Stomach (tissue), 8 donors: ENCODE measurements at regions not wholly inside any gene's neighbourhood (a gene's known extent, or its start where the extent isn't known, plus 50 kb on each side); places are given as distances from the start of the nearest gene placed in this dataset.
"Not testable (repeated sequence)": the region's sequence is repeated elsewhere in the genome, so short reads cannot be mapped to it uniquely, and the experiment has no call there.

ENCODE experiments used
- DNase-seq, 2 donors: peaks; one replicate each; pipeline versions ENCODE4 v3.0.0 to v3.0.0-alpha.2; 2013 to 2019
- H3K27ac ChIP-seq, 5 donors: fragments of 200-600 bp in 4 of 5; sonication (generic) in 4 of 5; one replicate each; pipeline ENCODE4 v1.5.1; 2013 to 2019; ENCODE audit warnings: mild to moderate bottlenecking in 1 of 5, moderate library complexity in 1 of 5
- H3K27me3 ChIP-seq, 3 donors: fragments of 200-600 bp; sonication (generic); one replicate each; pipeline ENCODE4 v1.5.1; 2017 to 2019; ENCODE audit warnings: mixed run types in 1 of 3
- H3K36me3 ChIP-seq, 4 donors: fragments of 200-600 bp; sonication (generic); 1 replicate in 3 of 4; 2 replicates in 1 of 4; pipeline ENCODE4 v1.5.1; 2016 to 2019
- H3K4me1 ChIP-seq, 4 donors: fragments of 200-600 bp; sonication (generic); one replicate each; pipeline ENCODE4 v1.5.1; 2016 to 2019
- H3K4me3 ChIP-seq, 4 donors: fragments of 200-600 bp; sonication (generic) in 3 of 4; one replicate each; pipeline ENCODE4 v1.5.1; 2016 to 2019; ENCODE audit warnings: mild to moderate bottlenecking in 1 of 4
- H3K9me3 ChIP-seq, 4 donors: fragments of 200-600 bp; sonication (generic); one replicate each; pipeline ENCODE4 v1.5.1; 2016 to 2019
- CTCF ChIP-seq, 7 experiments: fragments of 450-650 bp in 4 of 7; fragments of 200-600 bp in 3 of 7; sonication (generic) in 3 of 7; IDR thresholded peaks; one replicate each; pipeline ENCODE4 v1.5.1; 2016 to 2019; ENCODE audit warnings: antibody characterized with exemption in 7 of 7, control low read depth in 2 of 7, mild to moderate bottlenecking in 1 of 7
- EP300 ChIP-seq: sonication (generic); formaldehyde crosslinking; IDR thresholded peaks from one replicate; pipeline ENCODE4 v1.6.1; 2017; ENCODE audit warnings: antibody characterized with exemption
- POLR2A ChIP-seq, 4 donors: fragments of 450-650 bp; IDR thresholded peaks; one replicate each; pipeline ENCODE4 v1.6.1; 2016; ENCODE audit warnings: antibody characterized with exemption in 4 of 4, control low read depth in 2 of 4, mild to moderate bottlenecking in 1 of 4, moderate library complexity in 1 of 4
- POLR2AphosphoS5 ChIP-seq, 3 donors: sonication (generic); formaldehyde crosslinking; IDR thresholded peaks; one replicate each; pipeline ENCODE4 v1.6.1; 2016; ENCODE audit warnings: antibody characterized with exemption in 3 of 3
- WGBS, 5 donors: extraction: QIAGEN DNeasy Blood & Tissue Kit in 3 of 5; methylation state at CpG; one replicate each; pipeline versions ENCODE4 v1.1.5 to v1.1.7; 2013 to 2018; 5-methylcytosine and 5-hydroxymethylcytosine counted together
- intact Hi-C: fragments of 100-400 bp; cut with DNase I; formaldehyde crosslinking; loops from one replicate; pipeline ENCODE4 v1.15.1; 2023; ENCODE audit warnings: low total_unique reads
- donor health status: healthy with polysubstance abuse.
- donor health status: Bipolar disorder and iron deficiency.
- donor health status: healthy.

- Histone ChIP-seq H3K36me3 (no peaks in the 10 kb centered on the region), H3K4me3 (no peak overlapping the region), H3K27ac (no peak overlapping the region), H3K4me1 (no peaks in the 10 kb centered on the region), H3K27me3 (no peaks in the 10 kb centered on the region), H3K9me3 (no peaks in the 10 kb centered on the region)
- no peak for TF ChIP-seq CTCF (IDR thresholded peaks at IDR 0.05)
- TF ChIP-seq POLR2A (IDR thresholded peaks at IDR 0.05): no peak
- TF ChIP-seq POLR2AphosphoS5 (IDR thresholded peaks at IDR 0.05): no peak
- no peak for TF ChIP-seq EP300
- DNase-seq: no peak
- intact Hi-C loops: no loop called here
These were observed 71.3 kb upstream of the IVNS1ABP start for GRCh38 chr1:185388346-185388745.

- Histone ChIP-seq H3K4me3 (no peak overlapping the region), H3K36me3 (no peaks in the 10 kb centered on the region), H3K4me1 (no peaks in the 10 kb centered on the region), H3K9me3 (no peaks in the 10 kb centered on the region), H3K27me3 (no peaks in the 10 kb centered on the region), H3K27ac (no peak overlapping the region)
- TF ChIP-seq POLR2A (IDR thresholded peaks at IDR 0.05): no peak
- no peak for TF ChIP-seq CTCF (IDR thresholded peaks at IDR 0.05)
- TF ChIP-seq EP300: no peak
- no peak for TF ChIP-seq POLR2AphosphoS5 (IDR thresholded peaks at IDR 0.05)
- WGBS, 5 donors: 92 to 98% (median 93%) methylated on average over 2 of the region's 2 CpGs
- DNase-seq: no peak
- intact Hi-C loops: no loop called here
These were observed 68.9 kb upstream of the IVNS1ABP start for GRCh38 chr1:185385991-185386390.

GRCh38 chr1:185383805-185384204 is 66.8 kb upstream of the IVNS1ABP start:
- WGBS, 5 donors: 74 to 88% (median 88%) methylated on average over 6 of the region's 6 CpGs; no CpG with 5 or more reads in 1 of the 5 donors
- H3K27ac ChIP-seq, H3K27me3 ChIP-seq, H3K4me3 ChIP-seq, intact Hi-C loops, H3K4me1 ChIP-seq, H3K36me3 ChIP-seq, DNase-seq, H3K9me3 ChIP-seq: not testable (repeated sequence)

- no peak for TF ChIP-seq CTCF (IDR thresholded peaks at IDR 0.05)
- TF ChIP-seq POLR2AphosphoS5 (IDR thresholded peaks at IDR 0.05): no peak
- TF ChIP-seq EP300: no peak
- no peak for TF ChIP-seq POLR2A (IDR thresholded peaks at IDR 0.05)
- Histone ChIP-seq H3K4me1 (no peaks in the 10 kb centered on the region), H3K27me3 (no peaks in the 10 kb centered on the region), H3K27ac (peak overlapping the region in 2 of 5 donors; percentile 63 to 73), H3K9me3 (no peaks in the 10 kb centered on the region), H3K36me3 (no peaks in the 10 kb centered on the region), H3K4me3 (no peak overlapping the region)
- no peak for DNase-seq
- intact Hi-C loops: no loop called here
- 91 to 96% (median 94%) methylated on average over 3 of the region's 3 CpGs for WGBS, 5 donors
These were observed 60.8 kb upstream of the IVNS1ABP start for GRCh38 chr1:185377831-185378230.

GRCh38 chr1:185376840-185377635 is 60.0 kb upstream of the IVNS1ABP start:
- H3K4me1 ChIP-seq: no peaks in the 10 kb centered on the region
- H3K36me3 ChIP-seq: no peaks in the 10 kb centered on the region
- intact Hi-C loops: no loop called here
- no peak overlapping the region for H3K4me3 ChIP-seq
- H3K9me3 ChIP-seq: no peaks in the 10 kb centered on the region
- H3K27me3 ChIP-seq: no peaks in the 10 kb centered on the region
- DNase-seq: no peak
- TF ChIP-seq CTCF (IDR thresholded peaks at IDR 0.05): no peak
- no peak for TF ChIP-seq EP300
- TF ChIP-seq POLR2AphosphoS5 (IDR thresholded peaks at IDR 0.05): no peak
- TF ChIP-seq POLR2A (IDR thresholded peaks at IDR 0.05): no peak
- 70 to 80% (median 75%) methylated on average over 7 of the region's 7 CpGs for WGBS, 5 donors
- peak overlapping the region in 3 of 5 donors; percentile 9 to 73 (median 63) for H3K27ac ChIP-seq
